Dedifferentiated amniotic fluid mesenchymal stem cell (primary cell): ENCODE measurements at regions not wholly inside any gene's neighbourhood (a gene's known extent, or its start where the extent isn't known, plus 50 kb on each side); places are given as distances from the start of the nearest gene placed in this dataset.
"Not testable (repeated sequence)": the region's sequence is repeated elsewhere in the genome, so short reads cannot be mapped to it uniquely, and the experiment has no call there.

Experiments
- DNase-seq: peaks from one replicate; pipeline ENCODE4 v3.0.0-alpha.2; 2016; ENCODE audit errors: extremely low spot score

GRCh38 chr4:17241835-17242234 lies 270.1 kb downstream of the QDPR start:
- DNase-seq: no peak

DNA sequence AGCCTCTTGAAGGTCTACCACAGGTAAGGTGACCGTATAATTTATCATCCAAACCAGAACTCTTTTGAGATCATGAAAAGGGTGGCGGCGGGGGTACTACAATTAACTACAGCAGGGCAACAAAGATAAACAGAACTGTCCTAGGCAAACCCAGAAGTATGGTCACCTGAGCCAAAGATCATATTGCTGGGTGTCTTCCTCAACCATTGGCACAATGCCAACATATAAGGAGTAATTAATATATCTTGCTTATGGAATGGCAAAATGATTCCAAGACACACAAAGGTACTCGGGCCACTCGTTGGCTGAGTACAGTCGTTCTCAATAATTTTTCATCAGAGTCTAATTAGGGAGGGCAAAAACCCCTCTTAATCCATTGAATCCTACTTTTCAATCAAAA lies 273.3 kb downstream of the QDPR start:
- no peak for DNase-seq

DNA sequence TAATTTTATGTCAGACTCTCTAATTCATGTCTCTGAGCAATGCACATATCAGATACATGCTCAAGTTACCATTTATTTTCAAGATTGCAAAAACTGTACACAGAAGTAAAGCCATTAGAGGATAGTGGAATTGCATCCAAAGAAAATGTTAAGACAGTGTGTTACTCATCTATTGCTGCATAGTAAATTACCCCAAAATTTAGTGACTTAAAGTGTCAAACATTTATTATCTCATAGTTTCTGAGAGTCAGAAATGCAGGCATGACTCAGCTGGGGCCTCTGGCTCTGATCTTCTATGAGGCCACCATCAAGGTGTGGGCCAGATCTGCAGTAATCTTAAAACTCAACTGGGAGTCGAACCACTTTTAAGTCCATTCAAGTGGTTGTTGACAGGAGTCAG lies 275.2 kb downstream of the QDPR start:
- peak; percentile 74 for DNase-seq

DNA sequence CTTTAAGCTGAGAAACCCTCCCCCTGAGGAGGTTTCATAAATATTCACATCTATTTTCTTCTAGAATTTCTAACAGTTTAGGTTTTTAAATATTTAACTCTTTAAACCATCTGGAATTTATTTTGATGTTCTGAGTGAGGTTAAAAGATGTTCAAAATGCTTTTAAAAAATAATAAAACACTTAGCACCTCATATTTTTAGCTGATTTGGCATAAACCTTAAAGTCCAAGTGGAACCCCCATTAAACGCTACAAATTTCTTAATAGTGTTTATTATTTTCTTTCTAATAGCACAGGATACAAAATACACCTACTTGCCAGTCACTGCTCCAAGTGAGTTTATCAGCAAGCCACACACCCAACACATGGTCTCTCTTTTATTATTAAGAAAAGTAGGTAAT lies 277.2 kb downstream of the QDPR start:
- no peak for DNase-seq

DNA sequence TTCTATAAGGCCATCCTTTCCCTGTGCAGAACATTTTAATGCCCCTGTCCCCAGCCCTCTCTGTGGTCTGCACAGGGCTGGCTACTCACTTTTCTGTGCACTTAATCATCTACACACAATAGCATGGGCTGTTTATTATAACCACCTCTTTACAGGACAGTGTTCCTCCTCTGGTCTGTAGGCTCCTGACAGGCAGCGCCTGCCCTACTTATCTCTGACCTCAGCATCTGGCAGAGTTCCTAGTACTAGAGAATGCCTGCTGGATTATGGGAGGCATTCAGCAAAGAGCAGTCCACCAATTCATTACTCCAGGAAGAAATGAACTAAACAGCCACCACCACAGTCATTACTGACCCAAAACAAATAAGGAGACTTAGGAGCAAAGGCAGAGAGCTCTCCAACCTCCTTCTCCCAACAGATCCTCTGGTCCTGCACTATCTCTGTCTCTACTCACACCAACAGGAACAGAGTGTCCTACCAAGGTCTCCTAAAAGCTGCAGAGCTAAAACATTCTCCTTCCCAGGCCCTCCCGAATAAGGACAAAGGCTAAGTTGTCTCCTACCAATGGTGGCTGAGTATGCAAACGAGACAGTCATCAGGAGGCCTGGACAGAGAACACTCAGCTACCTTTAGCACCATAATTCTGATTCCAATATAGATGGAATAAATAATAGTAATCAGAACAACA lies 279.2 kb downstream of the QDPR start:
- DNase-seq: peak; percentile 64

- not testable (repeated sequence) for DNase-seq
Measured at GRCh38 chr4:17231880-17232475, 279.9 kb downstream of the QDPR start.

- no peak for DNase-seq
Measured at GRCh38 chr4:17230727-17231126, 281.2 kb downstream of the QDPR start.

DNA sequence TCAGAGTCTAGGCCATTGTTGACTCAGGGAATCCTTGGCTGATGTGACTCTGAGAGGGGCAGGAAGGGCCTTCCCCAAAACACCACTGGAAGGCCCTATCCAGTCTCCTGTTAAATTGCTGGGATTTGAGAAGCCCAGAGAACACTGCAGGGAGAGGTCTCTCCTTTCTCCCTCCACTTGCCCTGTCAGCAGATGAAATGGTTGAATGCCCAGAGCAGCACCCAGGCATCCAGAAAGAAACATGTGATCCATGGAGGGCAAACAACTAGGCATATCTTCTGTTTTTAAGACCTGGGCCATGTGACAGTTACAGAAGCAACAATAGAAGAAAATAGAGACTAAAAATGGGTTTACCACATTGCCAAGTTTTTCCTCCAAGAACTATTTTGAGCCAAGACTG lies 291.1 kb downstream of the QDPR start:
- DNase-seq: no peak

DNA sequence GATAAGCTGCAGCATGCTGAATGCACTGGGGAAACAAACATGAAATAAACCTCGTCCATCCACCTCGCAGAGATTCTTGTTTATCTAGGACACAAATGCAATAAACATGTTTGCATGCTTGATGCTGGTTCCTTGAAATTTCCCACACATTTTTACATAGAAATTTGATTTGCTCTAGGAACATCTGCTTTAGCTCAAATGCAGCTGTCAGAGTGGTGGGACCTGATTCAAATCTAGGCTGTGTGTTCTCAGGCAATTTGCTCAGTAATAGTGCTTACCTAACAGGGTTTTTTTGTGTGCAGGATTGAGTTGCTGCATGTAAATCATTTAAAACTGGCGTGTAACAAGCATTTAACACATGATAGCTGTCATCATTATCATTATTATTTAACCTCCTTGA lies 293.1 kb downstream of the QDPR start:
- DNase-seq: no peak

DNA sequence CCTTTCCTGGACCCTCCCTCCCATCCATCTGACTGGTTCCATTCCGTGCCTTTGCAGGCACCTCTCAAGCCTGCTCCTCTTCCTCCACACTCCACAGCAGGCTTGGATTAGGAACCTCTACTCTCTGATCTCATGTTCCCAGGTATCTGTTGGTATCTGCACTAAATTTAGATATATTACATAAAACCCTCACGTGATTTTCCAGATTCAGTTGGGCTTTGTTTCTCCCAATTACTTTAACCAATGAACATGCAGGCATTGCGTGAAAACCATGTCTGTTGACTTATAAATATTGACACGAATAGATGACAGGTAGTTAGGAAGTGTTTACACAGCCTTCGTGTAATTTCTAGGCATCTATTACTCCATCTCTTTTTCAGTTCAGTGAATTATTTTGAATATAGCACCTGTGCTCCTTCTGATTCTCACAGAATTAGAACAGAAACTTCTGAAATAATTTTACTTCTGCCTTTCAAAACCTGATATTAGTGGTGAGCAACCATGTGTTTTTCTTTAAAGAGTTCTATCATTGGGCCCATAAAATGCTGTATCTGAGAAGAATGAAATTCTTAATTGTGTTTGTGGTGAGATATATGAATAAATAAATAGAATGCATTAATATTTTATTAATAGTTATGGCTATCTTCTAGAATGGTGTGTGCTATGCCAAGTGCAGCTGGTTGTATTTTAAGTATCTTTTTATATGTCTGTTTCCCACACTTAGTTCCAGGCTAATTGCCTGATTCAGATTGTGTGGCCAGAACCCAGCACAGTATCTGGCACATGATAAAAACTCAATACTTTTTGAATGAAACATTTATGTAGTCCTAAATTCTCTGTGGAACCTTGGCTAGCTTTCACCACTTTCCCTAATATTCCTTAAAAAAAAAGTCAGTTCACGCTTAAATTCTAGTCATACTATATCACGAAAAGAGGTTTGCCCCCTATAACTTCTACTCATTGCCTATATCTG lies 304.8 kb downstream of the QDPR start:
- no peak for DNase-seq

- no peak for DNase-seq
Measured at GRCh38 chr4:17204908-17205307, 306.5 kb upstream of the LDB2 start.

- no peak for DNase-seq
Measured at GRCh38 chr4:17203797-17204196, 305.4 kb upstream of the LDB2 start.

DNA sequence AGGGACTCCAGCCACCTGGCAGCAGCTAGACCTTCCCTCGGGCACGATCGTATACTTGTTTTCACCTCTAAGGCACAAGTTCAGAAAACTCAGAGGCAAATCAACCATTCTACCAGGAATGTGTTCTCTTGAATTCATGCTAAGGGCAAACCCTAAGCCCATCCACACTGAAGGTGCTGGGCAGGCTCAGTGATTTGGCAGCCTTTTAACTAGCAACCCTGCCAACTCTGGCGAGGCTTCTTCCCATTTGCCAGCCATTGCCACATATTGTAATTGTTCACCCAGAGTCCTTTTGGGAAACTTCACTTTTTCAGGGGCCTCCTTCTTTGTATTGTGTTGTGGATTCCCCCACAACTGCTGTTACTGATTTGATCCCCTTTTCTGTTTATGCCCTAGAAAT lies 298.6 kb upstream of the LDB2 start:
- DNase-seq: no peak

DNA sequence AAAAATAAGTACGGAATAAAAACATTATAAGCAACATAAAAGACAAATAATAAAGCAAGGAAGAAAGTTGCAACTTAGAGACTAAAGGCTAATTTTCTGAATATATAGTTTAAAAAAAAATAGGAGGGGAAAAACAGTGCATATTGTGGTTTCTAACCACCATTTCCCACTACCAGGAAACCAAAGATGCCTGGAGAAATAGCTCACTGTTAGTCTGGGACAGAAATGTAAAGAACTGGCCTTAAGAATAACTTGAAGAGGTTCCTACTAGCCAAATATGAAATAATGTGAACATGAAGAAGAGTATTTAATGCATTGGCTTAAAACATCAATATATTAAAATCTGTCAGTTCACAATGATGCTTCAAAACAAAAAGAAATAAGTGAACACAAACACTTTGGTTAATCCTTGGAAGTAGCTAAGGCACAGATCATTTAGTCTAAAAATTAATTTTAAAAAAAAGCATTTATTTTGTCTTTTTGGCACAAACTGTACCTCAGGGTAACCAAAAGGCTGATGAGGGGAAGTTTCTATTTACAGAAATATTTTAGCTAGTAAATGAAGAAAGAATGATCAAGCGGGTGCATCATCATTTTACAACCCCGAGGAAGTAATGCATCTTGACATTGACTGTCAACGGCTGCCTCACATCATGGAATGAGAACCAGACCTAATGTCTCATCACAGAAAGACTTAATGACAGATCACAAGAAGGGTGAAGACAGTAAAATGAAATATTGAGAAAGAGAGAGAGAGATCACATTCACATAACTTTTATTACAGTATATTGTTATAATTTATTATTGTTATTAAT lies 297.2 kb upstream of the LDB2 start:
- DNase-seq: no peak

DNA sequence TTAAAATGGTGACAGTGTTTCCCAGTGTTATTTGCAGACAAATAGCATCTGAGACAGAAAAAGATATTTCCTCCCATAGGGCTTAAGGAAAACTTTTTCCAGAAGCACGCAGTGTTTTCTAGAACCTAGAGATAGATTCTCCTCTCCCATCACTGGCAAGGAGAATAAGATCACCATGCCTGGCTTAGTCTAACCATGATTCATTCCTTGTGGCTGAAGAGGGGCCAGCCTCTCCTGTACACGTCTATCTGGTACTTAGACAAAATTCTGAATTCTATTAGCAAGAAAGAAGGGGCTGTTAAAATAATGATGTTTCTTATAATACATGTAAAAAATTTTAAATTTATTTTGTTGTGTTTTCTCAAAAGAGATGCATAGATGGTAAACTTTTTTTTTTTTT lies 296.1 kb upstream of the LDB2 start:
- no peak for DNase-seq

DNA sequence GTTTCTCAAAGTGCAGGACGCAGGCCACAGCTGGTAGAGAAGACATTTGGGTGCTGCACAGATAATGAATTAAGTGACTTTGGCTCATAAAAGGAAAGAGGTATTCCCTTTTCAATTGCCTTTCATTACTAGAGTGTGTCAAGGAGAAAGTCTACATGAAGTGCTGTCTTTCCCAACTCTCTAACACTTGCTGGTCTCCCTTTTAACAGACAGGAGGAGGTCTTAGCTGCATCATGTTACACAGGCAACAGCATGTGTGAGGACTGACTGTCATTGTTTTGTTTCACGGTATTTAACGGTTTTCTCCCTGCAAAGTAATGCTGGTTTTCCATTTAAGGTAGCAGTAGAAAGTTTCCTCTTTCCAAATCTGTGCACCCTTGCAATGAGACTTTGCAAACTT lies 291.3 kb upstream of the LDB2 start:
- DNase-seq: no peak

GRCh38 chr4:17189401-17189720 lies 290.9 kb upstream of the LDB2 start:
- DNase-seq: peak; percentile 77

DNA sequence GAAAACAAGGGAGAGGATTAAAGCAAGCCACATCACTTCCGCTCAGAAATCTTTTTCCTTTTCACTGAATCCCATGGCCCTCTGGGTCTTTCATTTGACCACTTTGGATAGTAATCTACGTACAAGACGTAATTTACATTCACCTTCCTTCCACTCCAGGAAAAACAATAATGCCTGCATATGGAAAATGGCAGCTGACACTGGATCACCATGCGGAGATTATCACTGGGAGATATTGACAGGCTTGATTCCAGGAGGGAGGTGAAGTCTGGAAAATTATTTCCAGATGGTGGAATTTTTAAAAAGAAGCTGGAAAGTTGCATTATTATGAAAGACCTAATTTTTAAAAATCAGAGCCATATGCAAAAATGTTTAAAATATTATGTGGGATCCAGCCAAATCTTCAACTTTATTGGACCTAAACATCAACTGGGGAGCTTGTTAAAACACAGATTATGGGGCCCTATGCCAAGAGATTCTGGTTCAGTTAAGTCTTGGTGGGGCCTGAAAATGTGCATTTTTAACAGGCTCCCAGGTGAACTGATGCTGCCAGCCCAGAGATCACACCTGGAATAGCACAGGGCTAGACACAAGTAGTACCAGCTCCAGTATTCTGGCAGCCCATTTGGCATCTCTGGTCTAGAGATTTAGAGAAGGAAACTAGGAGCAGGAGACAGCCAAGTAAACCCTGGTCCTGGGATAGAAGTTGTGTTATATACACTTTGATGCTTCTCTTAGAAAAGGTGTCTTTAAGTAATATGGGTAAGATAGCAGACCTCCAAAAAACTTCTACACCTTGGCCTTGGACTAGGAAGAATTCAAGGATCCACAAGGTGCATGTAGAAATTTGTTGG lies 290.3 kb upstream of the LDB2 start:
- DNase-seq: no peak

- no peak for DNase-seq
Measured at GRCh38 chr4:17188125-17188524, 289.7 kb upstream of the LDB2 start.

DNA sequence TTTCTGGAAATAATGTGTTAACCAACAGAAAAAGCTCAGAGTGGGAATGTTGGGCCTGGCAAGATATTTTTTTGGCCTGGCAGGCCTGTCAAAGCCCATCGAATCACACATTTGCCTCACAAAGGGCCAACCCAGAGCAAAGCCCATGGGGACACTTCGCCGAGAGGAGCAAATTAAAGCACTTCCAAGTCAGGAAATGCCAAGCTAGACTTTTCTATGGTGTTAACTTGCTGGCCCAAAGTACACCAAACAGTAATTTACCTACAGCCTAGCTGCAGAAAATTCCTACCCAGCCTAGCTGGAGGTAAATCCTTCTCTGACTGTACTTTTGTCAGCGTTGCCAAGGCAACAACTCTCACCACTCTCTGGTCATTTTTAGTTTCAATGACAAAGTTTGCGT lies 288.6 kb upstream of the LDB2 start:
- DNase-seq: no peak

GRCh38 chr4:17182888-17183287 lies 284.4 kb upstream of the LDB2 start:
- no peak for DNase-seq
